Neural crest cell (in vitro differentiated cells): ENCODE measurements at regions not wholly inside any gene's neighbourhood (a gene's known extent, or its start where the extent isn't known, plus 50 kb on each side); places are given as distances from the start of the nearest gene placed in this dataset.

Source experiments
- DNase-seq: peaks from one replicate; pipeline ENCODE4 v3.0.0; 2021; ENCODE audit warnings: low read depth, mixed read lengths, low spot score
- H3K27ac Mint-ChIP-seq: one replicate; pipeline ENCODE4 v1.8.0; 2021; ENCODE audit warnings: mild to moderate bottlenecking, mixed read lengths; ENCODE audit not compliant: unreplicated experiment
- H3K27me3 Mint-ChIP-seq: 2 replicates; pipeline ENCODE4 v1.8.0; 2021; ENCODE audit warnings: low read depth, mild to moderate bottlenecking, mixed read lengths
- H3K36me3 Mint-ChIP-seq: 2 replicates; pipeline ENCODE4 v1.8.0; 2021; ENCODE audit warnings: low read depth, mild to moderate bottlenecking, mixed read lengths
- H3K4me1 Mint-ChIP-seq: 2 replicates; pipeline ENCODE4 v1.8.0; 2021; ENCODE audit warnings: mixed read lengths
- H3K4me3 Mint-ChIP-seq: one replicate; pipeline ENCODE4 v1.8.0; 2021; ENCODE audit warnings: mild to moderate bottlenecking, mixed read lengths
- H3K9me3 Mint-ChIP-seq: 2 replicates; pipeline ENCODE4 v1.8.0; 2021; ENCODE audit warnings: mixed read lengths
- CTCF ChIP-seq: fragments of 200-600 bp; sonication (generic); conservative IDR thresholded peaks from 2 replicates; pipeline ENCODE4 v1.5.0; 2021; ENCODE audit warnings: antibody characterized with exemption, mild to moderate bottlenecking

GRCh38 chr21:26761174-26761915 is 83.9 kb downstream of the ADAMTS1 start:
- H3K36me3 Mint-ChIP-seq: no peaks in the 10 kb centered on the region
- DNase-seq: no peak
- peak overlapping the region; percentile 28 for H3K27ac Mint-ChIP-seq
- no peak overlapping the region for H3K4me3 Mint-ChIP-seq
- no peaks in the 10 kb centered on the region for H3K27me3 Mint-ChIP-seq
- peaks cover 7% of the 10 kb centered on the region for H3K9me3 Mint-ChIP-seq
- peaks cover 3% of the 10 kb centered on the region for H3K4me1 Mint-ChIP-seq
- TF ChIP-seq CTCF: no peak

GRCh38 chr21:26759731-26760130 is 85.5 kb downstream of the ADAMTS1 start:
- Mint-ChIP-seq H3K36me3 (no peaks in the 10 kb centered on the region), H3K4me1 (peaks cover 4% of the 10 kb centered on the region), H3K27me3 (no peaks in the 10 kb centered on the region), H3K4me3 (no peak overlapping the region), H3K9me3 (peaks cover 7% of the 10 kb centered on the region), H3K27ac (no peak overlapping the region)
- TF ChIP-seq CTCF: no peak
- DNase-seq: no peak

- Mint-ChIP-seq H3K4me3 (no peak overlapping the region), H3K27me3 (no peaks in the 10 kb centered on the region), H3K36me3 (no peaks in the 10 kb centered on the region), H3K27ac (no peak overlapping the region), H3K9me3 (peaks cover 6% of the 10 kb centered on the region), H3K4me1 (peaks cover 4% of the 10 kb centered on the region)
- TF ChIP-seq CTCF: no peak
- DNase-seq: no peak
These were observed 86.9 kb downstream of the ADAMTS1 start for GRCh38 chr21:26758083-26758880.

GRCh38 chr21:26756491-26757159 is 88.6 kb downstream of the ADAMTS1 start:
- peaks cover 4% of the 10 kb centered on the region for H3K4me1 Mint-ChIP-seq
- no peak for DNase-seq
- TF ChIP-seq CTCF: no peak
- H3K4me3 Mint-ChIP-seq: no peak overlapping the region
- no peak overlapping the region for H3K27ac Mint-ChIP-seq
- H3K9me3 Mint-ChIP-seq: peaks cover 3% of the 10 kb centered on the region
- no peaks in the 10 kb centered on the region for H3K36me3 Mint-ChIP-seq
- H3K27me3 Mint-ChIP-seq: no peaks in the 10 kb centered on the region

- peaks cover 4% of the 10 kb centered on the region for H3K4me1 Mint-ChIP-seq
- H3K27ac Mint-ChIP-seq: no peak overlapping the region
- H3K4me3 Mint-ChIP-seq: no peak overlapping the region
- DNase-seq: no peak
- no peaks in the 10 kb centered on the region for H3K27me3 Mint-ChIP-seq
- H3K36me3 Mint-ChIP-seq: no peaks in the 10 kb centered on the region
- H3K9me3 Mint-ChIP-seq: no peaks in the 10 kb centered on the region
- TF ChIP-seq CTCF: no peak
These were observed 90.4 kb downstream of the ADAMTS1 start for GRCh38 chr21:26754853-26755252.
